ENCODE measurements at regions not wholly inside any gene's neighbourhood (a gene's known extent, or its start where the extent isn't known, plus 50 kb on each side); places are given as distances from the start of the nearest gene placed in this dataset.

- H3K4me1 ChIP-seq = no peaks in the 10 kb centered on the region
- no peaks in the 10 kb centered on the region for H3K36me3 ChIP-seq
- DNase-seq = no peak
- no peak overlapping the region for H3K27ac ChIP-seq
- H3K4me3 ChIP-seq = no peak overlapping the region
- no peak for ATAC-seq
- WGBS, 2 donors = 60 to 64% methylated on average over 2 of the region's 2 CpGs
- intact Hi-C loops (cut with DNase I) = no loop called here
- no peak for TF ChIP-seq CTCF (IDR thresholded peaks at IDR 0.05)
- no peaks in the 10 kb centered on the region for H3K27me3 ChIP-seq
- no peaks in the 10 kb centered on the region for H3K9me3 ChIP-seq
Observed at GRCh38 chr2:104641786-104642185, 212.1 kb upstream of the POU3F3 start.

DNA sequence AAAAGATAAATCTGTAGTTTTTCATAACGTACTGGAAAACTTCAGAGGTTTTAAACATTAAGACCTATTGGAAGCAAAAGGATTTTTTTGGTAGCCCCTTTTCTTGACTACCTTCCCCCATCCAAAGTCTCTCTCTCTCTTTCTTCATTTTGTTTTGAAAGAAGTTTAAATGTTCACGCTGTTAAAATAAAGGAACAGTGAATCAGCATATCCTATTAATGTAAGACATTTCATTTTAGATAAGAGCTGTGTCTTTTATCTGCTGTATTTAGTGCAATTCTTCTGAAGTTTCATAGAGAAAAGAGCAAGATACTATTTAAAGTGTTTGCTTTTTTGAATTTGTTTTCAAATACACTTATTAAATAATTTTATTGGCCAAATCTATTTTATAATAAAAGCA is 205.5 kb upstream of the POU3F3 start:
- ATAC-seq (no peak), DNase-seq (no peak)
- Histone ChIP-seq H3K4me1 (peaks cover 0 to 6% (median 0%) of the 10 kb centered on the region in 9 donors), H3K9me3 (no peaks in the 10 kb centered on the region), H3K4me3 (no peak overlapping the region), H3K36me3 (no peaks in the 10 kb centered on the region), H3K27me3 (no peaks in the 10 kb centered on the region), H3K27ac (no peak overlapping the region)
- intact Hi-C loops (cut with DNase I) = no loop called here
- WGBS, 2 donors = 64 to 69% methylated on average over 2 of the region's 2 CpGs
- TF ChIP-seq CTCF (IDR thresholded peaks at IDR 0.05) = no peak

- DNase-seq (no peak), ATAC-seq (no peak)
- H3K27ac ChIP-seq = no peak overlapping the region
Observed at GRCh38 chr2:104649866-104650265, 204.0 kb upstream of the POU3F3 start.

DNA sequence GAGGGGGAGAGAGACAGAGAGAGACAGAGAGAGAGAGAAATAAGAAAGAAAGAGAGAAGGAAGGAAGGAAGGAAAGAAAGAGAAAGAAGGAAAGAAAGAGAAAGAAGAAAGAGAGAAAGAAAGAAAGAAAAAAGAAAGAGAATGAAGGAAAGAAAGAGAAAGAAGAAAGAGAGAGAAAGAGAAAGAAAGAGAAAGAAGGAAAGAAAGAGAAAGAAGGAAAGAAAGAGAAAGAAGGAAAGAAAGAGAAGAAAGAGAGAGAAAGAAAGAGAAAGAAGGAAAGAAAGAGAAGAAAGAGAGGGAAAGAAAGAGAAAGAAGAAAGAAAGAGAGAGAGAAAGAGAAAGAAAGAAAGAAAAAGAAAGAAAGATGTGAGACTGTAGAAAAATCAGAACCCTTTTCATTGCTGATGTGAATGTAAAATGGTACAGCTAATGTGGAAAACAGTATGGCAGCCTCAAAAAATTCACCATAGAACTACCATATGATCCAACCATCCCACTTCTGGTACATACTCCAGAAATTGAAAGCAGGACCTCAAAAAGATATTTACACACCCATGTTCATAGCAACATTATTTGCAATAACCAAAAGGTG is 203.4 kb upstream of the POU3F3 start:
- Histone ChIP-seq H3K27me3 (peaks cover 0 to 17% (median 0%) of the 10 kb centered on the region in 7 donors), H3K27ac (no peak overlapping the region), H3K4me3 (no peak overlapping the region), H3K36me3 (no peaks in the 10 kb centered on the region), H3K9me3 (no peaks in the 10 kb centered on the region), H3K4me1 (peaks cover 0 to 20% (median 4%) of the 10 kb centered on the region in 9 donors)
- no peak for TF ChIP-seq CTCF (IDR thresholded peaks at IDR 0.05)
- no peak for ATAC-seq
- no peak for DNase-seq
- intact Hi-C loops (cut with DNase I) = no loop called here

More at GRCh38 chr2:104649866-104650265, 204.0 kb upstream of the POU3F3 start:
- intact Hi-C loops (cut with DNase I) = no loop called here
- 81 to 83% methylated on average over 1 of the region's 1 CpG for WGBS, 2 donors
- Histone ChIP-seq H3K27me3 (peaks cover 0 to 10% (median 0%) of the 10 kb centered on the region in 7 donors), H3K36me3 (no peaks in the 10 kb centered on the region), H3K4me1 (peaks cover 0 to 14% (median 4%) of the 10 kb centered on the region in 9 donors), H3K4me3 (no peak overlapping the region), H3K9me3 (no peaks in the 10 kb centered on the region)
- TF ChIP-seq CTCF (IDR thresholded peaks at IDR 0.05) = no peak

Data from heart right ventricle (tissue), 16 donors.